ENCODE measurements at regions not wholly inside any gene's neighbourhood (a gene's known extent, or its start where the extent isn't known, plus 50 kb on each side); places are given as distances from the start of the nearest gene placed in this dataset.
"Not testable (repeated sequence)": the region's sequence is repeated elsewhere in the genome, so short reads cannot be mapped to it uniquely, and the experiment has no call there.

DNA sequence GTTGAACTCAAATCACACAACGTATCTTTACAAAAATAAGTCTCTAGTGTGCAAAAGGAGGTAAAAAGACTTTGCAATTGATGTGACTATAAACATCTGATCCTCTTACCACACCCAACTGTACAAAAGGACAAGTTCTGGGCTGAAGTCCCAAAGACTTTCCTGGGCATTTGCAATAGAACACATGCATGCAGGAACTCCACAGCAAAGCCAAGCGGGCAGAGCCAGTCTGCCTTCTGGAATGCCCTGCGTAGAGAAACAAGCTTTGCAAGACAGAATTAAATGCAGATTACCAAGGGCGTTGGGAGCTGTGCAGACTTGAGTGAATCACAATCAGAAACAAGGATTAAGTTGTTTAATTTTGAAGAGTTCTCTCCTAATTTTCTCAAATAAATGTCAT, 208.4 kb upstream of the ZNF521 start:
- DNase-seq (ENCODE audit: low read depth) = no peak

DNA sequence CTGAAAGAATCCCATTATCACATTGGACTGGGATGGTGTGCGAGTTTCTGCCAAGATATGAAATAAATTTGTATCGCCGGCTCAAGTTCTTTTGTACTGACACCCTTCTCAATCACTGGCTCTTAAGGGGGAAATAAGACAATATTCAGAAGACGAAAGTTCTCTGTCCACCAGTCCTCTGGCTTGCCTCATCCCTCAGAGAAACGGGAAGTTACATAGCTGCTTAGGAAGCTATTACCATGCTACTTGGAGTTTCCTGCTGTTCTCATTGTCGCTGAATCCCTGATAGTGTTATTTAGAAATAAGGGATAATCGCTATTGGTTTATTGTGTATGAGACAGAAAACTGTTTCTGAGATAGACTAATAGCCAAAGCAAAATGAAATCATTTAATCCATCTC, 205.0 kb upstream of the ZNF521 start:
- DNase-seq (ENCODE audit: low read depth) = no peak

DNA sequence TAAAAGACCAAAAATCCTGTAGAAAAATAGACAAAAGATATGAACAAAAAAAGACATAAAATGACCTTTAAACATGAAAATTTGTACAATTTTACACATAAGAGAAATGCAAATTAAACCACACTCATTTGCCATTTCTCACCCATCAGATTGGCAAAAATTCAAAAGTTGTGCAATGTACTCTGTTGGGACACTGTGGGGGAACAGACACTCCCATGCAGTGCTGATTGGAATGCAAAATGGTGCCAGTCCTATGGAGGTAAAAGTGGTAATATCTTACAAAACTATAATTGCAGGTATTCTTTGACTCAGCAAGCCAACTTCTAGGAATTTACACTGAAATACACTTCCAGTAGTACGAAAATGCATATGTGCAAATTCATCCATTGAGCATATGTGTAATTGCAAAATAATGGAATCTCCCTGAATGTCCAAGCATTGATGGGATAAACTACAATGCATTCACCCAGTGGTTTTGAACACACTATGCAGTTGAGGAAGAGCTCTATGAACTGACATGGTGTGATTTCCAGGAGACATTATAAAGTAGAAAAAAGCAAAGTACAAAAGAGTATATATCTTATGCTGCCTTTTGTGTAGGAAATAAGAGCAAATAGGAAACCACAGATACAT, 201.8 kb upstream of the ZNF521 start:
- DNase-seq (ENCODE audit: low read depth) = no peak

DNA sequence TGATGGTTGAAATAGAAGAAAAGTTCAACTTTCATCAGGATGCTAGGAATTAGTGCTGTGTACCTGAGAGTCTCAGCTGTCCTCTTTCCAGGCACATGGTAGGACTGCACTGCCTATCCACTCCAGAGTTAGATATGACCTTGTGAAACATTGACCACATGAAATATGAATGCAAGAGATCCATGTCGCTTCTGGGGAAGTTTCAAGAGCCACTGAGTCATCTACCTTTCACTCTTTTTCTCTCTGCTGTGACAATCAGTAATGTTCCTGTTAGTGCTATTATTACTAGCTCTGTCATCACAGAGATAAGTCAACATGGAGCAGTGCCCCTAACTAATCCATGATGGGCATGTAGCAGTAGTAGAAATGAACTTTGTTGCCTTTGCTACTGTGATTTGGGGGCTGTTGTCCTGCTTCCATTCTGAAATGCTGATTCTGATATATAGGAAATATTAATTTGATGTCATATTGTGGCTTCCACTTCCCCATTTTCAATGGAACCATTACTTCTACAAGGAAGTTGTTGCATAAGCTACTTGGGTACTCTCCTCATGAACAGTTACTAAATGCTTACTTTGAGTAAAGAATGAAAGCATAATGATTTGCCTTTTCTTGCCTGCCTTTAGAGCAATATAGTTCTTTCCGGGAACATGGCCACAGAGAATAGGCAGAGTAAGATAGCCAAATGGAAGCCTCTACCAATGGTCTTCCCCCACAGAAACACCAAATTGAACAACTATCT, 192.8 kb upstream of the ZNF521 start:
- DNase-seq (ENCODE audit: low read depth) = no peak

DNA sequence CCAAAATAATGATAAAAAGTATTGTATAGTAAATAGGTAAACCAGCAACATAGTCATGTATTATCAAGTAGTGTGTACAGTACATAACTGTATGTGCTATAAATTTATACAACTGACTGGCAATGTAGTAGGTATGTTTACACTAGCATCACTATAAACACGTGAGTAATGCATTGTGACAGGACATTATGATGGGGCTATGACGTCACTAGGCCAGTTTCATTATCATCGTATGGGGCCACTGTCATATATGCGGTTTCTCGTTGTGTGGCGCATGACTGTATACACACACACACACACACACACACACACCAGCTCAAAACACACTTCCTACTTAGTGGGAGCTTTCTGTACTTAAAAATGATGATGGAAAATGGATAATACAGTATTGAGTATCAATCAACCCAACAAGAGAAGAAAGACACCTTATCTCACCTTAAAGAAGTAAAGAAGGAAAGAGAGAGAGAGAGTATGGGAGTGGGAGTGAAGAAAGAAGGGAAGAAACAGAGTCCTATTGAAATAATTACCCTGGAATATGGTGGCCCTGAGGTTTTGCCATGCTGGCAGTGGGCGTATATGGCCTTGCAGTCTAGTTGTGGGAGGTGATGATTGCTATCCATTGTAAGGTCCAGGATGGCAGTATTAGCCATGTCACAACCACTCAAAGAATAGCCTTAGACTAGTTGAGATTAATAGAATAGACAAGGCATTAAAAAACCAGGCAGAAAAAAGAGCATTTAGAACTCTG, 186.4 kb upstream of the ZNF521 start:
- DNase-seq (ENCODE audit: low read depth) = no peak

DNA sequence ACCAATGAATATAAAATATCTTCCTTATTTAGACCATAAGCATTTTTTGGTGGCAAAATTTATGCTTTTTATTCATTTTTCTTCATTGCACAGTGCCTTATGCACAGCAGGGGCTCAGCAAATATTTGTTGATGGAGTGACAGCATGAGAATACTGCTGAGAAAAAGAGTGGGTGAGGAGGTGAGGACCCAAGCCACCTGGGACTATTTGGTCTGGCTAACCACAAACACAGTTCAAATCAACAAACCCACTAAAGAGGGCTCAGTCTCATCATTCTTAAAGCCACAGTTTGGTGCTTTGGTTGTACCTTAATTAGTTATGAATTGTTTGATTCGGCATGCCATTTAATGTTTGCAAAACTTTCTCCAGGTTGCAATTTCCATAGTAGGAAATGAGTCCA, 183.5 kb upstream of the ZNF521 start:
- DNase-seq (ENCODE audit: low read depth) = no peak

DNA sequence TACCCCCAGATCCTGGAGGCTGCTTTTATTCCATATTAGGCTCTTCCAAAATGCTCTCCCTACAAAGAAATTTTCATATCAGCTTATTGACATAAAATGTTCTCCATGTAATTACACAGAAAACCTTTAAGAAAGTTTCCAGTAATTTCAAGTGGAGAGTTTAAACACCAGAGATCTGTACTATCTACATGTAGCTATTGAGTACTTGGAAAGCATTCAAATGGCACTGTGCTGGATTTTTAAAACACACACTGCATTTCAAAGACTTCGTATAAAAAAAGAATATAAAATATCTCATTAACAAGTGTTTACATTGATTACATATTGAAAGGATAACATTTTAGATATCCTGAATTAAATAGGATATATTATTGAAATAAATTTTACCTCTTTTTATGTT, 182.4 kb upstream of the ZNF521 start:
- no peak for DNase-seq (ENCODE audit: low read depth)

DNA sequence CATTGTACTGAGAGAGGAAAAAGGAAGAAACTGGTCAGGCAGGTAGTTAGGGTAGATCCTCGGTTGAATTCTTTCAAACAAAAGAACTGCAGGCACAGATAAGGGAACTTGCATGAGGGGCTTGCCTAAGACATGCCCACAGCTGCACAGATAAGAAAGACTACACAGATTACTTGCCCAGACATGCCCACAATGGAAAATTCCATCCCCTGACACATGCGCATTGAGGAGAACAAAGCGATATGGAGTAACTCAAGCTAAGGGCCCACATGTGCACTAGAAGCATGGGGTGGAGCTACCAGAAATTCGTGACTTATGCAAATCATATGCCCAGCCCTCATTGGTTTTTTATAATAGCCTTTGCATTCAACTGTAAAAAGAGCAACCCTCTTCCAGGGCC, 181.3 kb upstream of the ZNF521 start:
- DNase-seq (ENCODE audit: low read depth) = no peak

DNA sequence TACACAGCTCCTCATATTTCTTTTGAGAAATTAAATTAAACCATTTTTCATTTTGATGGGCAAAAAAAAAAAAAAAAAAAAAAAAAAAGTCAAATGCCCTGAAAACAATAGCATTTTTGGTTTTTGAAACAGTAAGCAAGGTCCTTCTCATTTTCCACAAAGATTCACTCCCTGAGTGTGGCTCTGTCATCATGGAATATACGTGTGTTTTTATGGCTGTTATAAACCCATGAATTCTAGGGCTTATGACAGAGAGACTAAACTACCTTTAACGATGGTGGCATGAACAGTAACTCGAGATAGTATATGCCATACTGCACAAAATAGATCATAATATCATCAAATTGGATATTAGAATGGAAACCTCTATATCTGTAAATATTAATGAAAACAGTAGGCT, 179.2 kb upstream of the ZNF521 start:
- DNase-seq (ENCODE audit: low read depth) = no peak

DNA sequence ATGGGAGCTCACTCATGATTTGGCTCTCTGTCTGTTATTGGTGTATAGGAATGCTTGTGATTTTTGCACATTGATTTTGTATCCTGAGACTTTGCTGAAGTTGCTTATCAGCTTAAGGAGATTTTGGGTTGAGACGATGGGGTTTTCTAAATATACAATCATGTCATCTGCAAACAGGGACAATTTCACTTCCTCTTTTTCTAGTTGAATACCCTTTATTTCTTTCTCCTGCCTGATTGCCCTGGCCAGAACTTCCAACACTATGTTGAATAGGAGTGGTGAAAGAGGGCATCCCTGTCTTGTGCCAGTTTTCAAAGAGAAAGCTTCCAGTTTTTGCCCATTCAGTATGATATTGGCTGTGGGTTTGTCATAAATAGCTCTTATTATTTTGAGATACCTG, 173.8 kb upstream of the ZNF521 start:
- not testable (repeated sequence) for DNase-seq (ENCODE audit: low read depth)

DNA sequence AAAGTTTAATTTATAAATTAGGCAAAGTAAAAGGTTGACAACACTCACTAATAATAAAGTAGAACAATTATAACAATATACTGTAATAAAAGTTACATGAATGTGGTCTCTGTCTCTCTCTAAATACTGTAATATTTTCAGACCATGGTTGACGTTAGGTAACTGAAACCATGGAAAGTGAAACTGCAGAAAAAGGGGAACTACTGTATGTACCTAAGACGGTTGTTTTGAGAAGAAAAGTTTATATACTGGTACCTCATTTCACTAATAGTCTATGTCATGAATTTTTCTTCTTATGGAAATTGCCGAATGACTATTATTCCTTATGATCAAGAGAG, 166.7 kb upstream of the ZNF521 start:
- DNase-seq (ENCODE audit: low read depth) = no peak

DNA sequence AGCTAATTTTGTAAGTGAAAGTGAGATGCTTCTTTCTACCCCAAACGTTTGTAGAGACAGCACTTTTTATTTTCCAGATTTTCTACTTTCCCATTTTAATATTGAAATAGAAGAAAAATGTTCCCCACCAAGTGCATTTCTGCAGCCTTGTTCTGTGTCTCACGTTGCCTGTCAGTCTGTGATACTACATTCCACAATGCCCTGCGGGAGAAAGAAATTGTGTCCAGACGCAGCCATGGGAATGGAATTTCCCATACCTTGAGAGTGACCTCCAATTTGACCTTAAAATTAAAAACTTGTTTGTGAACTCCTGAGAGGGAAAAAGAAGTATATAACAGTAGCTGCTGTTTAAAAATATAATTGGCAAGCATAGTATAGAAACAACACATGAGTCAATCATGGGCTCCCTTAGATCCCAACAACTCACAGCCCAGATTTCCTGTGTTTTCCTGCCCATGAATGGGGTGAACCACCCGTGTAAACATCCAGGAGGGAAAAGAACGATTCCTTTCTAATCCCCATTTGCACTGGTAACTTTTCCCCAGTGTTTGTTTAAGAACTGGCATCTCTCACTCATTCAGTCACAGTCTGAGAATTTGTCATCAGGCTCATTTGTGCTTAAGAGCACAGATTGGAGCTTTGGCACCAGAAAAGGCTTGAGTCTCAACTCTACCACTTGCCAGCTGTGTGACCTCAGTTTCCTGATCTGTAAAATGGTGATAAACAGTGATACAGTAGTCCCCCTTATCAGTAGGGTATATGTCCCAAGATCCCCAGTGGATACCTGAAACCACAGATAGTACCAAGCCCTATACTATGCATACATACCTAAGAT, 166.1 kb upstream of the ZNF521 start:
- no peak for DNase-seq (ENCODE audit: low read depth)

DNA sequence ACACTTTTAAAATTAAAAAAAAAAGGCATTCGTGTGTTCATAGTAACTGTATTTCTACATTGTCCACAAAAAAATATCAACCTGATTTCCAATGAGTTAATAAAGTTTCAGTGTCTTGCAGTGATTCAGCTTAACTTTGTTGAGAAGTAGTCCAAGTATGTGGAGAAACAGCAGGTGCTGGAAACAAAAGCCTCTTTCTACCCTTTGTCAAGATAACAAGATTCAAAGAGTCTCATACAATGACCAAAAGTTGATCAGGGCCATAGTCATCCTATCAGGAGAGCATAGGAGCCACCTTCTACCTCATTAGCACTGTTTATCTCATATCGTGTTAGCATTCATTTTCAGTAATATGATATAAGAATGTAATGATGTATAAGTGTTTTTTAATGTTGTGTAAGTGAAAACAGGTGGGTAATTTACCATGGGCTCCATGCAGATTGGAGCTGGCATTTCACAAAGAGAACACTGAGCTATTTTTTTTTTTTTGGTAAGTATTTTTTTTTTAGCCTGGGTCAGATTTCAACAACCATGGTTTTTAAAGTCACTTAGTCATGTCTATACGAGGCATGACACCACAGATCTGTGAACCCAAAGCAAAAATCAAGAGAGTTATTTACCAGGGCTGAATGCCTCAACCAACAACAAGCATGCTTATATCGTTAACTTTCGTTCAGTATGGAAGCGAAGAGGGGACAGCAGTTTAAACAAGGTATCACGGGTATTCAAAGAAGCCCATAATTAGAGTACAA, 165.0 kb upstream of the ZNF521 start:
- DNase-seq (ENCODE audit: low read depth) = no peak

DNA sequence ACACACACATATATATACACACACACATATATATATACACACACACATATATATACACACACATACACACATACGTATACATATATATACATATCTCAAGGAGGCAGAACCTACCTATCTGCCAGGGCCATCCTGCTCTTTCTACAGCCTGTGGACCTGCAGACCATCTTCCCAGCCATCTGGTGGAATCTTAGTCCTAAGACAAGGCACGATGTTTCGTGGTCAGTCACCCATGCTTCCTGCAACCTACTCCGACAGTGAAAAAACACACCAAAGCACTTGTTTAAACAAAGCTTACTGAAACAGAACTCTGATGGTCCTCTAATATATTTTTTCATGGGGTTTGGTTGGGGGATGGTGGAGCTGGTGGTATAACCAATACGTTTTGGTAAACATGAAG, 164.2 kb upstream of the ZNF521 start:
- no peak for DNase-seq (ENCODE audit: low read depth)

DNA sequence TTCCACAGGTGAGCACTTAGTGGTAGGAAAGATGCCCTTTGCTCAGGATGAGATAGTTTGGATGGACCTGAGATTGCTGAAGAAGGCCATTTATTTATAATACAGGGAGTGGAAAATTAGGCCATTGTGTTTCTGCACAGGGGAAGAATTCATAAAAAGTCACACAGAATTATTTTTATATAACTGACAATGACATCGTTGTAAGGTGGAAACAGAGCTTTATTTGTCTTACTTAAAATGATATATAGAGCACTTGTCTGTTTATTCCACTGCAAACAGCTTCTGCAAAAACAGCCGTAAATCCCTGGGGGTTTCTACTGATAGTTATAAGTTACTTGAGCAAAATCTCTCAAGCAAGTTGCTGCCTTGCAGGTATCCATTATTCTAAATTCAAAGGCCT, 158.1 kb upstream of the ZNF521 start:
- no peak for DNase-seq (ENCODE audit: low read depth)

DNA sequence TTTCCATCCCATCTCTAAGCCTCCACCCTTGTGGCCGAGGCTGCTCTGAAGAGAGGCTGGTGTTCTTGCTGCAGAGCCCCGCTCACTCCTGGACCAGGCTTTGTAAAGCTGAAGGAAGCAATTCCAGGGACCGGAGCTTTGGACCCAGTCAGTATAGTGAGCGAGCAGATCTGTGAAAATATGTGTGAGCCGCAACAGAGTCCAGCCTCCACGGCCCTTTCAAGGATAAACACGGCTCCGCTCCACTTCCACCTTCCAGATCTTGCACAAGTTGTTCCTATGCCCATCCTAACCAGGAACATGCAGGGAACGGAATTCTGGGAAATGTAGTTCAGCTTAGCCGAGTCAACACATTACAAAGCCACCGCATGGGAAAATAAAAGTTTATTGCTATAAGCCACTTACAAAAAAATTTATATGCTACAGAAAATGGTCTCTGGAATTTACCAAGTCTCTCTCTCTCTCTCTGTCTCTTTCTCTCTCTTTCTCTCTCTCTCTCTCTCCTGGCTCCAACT, 151.7 kb upstream of the ZNF521 start:
- DNase-seq (ENCODE audit: low read depth) = no peak

DNA sequence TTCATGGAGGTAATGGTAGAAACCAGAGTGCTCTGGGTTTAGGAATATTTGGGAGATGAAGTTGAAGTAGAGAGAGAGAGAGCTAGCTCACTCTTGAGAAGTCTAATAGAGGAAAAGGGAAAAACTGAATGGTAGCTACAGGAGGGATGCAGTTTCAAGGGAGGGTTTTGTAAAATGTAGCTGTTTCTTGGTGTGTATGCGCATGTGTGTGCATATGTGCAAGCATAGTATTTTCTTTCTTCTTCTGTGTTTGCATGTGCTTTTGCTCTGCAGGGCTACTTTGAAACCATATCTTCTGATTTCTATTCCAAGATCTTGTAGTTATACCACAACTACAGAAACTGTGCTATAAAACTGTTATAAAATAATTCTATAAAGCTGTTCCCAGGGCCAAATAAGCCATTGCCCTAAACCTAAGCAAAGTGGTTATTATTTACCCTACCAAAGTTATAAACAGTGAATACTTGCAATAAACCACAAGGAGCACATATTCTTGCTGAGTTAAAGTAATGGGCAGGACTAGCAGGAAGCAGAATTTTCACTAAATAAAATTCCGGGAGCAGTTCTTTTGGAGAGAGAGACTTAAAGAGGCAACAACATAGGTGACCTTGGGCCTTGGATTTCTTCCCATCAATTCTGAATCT, 145.3 kb upstream of the ZNF521 start:
- no peak for DNase-seq (ENCODE audit: low read depth)

DNA sequence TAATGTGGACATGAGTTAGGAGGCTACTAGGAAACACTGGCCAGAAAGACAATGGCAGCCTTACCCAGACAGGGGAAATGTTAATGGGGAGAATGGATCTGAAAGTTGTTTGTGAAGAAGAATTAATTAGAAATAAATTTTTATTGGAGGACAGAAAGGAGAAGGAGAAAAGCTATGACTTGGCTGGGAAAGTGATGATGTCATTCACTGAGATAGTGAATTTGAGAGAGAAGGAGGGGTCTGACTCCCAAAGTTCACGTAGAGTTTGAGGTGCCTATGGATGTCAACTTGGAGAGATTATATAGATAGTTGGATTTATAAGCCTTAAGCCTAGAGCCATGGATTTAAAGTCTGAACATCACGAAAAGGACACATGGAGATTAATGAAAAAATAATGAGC, 144.6 kb upstream of the ZNF521 start:
- no peak for DNase-seq (ENCODE audit: low read depth)

DNA sequence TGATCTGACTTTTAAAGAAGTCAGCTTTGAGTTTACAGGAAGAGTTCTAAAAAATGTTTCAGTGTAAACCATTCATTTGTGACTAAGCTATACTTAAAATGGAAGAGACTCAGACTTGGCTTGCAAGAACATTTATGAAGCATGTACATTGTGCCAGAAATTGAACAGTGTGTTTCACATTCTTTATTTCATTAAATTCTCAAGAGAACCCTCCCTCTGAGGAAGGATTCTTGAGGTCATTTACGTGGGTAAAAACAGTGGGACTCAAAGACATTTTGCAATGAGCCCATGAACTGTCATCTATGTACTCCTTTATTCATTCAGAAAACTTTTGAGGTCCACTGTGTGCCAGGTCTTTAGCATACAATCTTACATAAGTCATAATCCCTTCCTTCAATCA, 143.6 kb upstream of the ZNF521 start:
- no peak for DNase-seq (ENCODE audit: low read depth)

DNA sequence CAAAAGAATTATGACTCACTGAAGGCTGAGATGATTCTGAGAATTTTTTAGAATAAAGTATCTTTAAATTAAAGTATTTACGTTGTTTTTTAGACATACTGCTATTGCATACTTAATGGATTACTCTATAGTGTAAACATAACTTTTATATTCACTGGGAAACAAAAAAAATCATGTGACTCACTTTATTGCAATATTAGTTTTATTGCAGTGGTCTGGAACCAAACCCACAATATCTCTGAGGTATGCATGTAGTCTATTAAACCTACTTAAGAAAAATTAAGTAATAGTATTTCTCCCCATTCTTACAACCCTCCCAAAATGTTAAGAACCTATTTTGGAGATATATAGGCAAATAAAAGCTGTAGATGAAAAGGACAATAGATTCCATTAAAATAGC, 142.9 kb upstream of the ZNF521 start:
- DNase-seq (ENCODE audit: low read depth) = no peak

DNA sequence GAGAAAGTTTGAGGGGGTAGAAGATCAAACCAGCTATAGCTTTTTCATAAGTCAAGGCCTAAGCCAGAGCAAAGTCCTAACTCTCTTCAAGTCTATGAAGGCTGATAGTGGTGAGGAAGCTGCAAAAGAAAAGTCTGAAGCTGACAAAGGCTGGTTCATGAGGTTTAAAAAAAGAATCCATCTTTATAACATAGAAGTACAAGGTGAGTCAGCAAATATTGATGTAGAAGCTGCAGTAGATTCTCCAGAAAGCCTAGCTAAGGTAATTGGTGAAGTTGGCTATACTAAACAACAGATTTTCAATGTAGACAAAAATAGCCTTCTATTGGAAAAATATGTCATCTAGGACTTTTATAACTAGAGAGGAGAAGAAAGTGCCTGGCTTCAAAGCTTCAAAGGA, 141.4 kb upstream of the ZNF521 start:
- DNase-seq (ENCODE audit: low read depth) = no peak
